ENCODE measurements at regions not wholly inside any gene's neighbourhood (a gene's known extent, or its start where the extent isn't known, plus 50 kb on each side); places are given as distances from the start of the nearest gene placed in this dataset.

DNA sequence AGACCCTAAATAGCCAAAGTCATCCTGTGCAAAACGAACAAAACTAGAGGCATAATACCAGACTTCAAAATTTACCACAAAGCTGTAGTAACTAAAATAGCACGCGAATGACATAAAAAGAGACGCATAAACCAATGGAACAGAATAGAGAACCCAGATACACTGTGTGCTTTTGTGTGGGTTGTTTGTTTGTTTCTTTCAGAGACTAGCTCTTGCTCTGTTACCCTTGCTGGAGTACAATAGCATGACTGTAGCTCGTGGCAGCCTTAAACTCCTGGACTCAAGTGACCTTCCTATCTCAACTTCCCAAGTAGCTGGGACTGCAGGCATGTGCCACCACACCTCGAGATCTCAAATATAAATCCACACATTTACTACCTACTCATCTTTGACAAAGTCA lies 1314.6 kb upstream of the GBE1 start:
- DNase-seq: no peak

DNA sequence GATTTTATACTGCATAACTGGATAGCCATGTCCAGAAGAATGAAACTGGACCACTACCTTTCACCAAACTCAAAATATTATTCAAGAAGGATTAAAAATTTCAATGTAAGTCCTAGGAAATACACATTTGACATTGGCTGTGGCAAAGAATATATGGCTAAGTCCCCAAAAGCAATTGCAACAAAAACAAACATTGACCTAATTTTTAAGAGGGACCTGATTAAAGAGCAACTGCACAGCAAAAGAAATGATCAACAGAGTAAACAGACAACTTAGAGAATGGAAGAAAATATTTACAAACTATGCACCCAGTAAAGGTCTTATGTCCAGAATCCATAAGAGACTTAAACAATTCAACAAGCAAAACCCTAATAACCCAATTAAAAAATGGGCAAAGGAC lies 1313.0 kb upstream of the GBE1 start:
- no peak for DNase-seq

DNA sequence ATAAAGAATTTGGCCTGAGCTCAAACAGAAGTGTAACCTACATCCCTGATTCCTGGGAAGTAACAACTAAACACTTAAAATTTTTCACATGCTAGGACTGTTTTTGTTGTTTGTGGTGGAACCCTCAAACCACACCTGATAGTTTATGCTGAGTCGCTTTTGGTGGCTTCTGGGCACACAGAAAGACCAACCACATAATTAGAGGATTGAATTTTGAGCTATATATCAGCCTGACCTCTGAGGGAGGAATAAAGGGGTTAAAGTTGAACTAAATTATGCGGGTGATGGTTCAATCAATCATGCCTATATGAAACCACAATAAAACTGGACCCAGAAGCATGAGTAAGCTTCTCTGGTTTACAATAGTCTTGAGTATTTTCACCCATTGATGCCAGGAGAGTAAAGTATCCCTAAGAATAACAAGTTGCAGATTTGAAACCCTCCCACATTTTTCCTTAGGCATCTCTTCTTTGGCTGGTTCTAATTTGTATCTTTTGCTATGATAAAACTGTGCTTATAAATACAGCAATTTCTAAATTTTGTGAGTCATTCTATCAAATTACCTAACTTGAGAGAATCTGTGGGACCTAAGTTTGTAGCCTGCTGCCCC lies 1304.5 kb upstream of the GBE1 start:
- DNase-seq: no peak

DNA sequence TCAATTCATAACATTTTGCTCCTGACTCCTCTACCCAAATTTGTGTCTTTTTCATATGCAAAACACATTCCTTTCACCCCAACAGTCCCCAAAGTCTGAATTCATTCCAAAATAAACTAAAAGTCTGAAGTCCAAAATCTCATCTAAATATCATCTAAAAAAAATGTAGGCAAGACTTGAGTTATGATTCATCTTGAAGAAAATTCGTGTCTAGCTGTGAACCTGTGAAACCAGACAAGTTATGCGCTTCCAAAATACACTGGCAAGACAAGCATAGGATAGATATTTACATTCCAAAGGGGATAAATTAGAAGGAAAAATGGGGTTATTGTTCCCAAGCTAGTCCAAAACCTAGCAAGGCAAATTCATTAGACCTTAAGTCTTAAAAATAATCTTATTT lies 1302.0 kb upstream of the GBE1 start:
- DNase-seq: no peak

DNA sequence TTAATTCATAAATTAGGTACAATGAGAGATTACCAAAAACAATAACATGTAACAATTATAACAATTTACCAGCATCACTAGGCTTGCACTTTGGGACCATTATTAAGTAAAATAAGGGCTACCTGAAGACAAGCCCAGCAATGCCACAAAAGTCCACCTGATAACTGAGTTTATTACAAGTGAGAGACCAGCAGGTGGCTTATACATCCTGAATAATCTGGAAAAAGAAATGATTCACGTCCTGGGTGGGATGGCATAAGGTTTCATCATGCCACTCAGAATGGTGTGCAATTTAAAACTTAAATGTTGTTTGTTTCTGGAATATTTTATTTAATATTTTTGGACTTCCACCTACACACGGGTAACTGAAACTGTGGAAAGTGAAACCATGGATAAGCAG lies 1287.1 kb upstream of the GBE1 start:
- DNase-seq: no peak

DNA sequence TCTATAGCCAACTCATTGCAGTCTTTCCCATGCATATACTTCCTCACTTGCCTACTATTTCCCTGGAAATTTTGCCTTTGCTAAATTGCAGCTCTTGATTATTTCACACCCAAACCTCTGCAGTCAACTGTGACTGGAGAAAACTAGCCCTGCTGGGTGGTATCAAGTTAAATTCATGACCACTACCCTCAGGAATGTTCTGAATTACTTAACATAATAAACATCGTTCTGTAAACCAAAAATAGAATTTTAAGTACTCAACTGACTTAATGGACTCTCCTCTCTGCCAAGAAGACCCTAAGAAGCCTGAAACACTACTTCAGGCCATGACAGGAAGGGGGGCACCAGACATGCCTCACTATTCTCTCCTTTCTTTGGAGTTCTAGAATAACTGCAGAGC lies 1278.0 kb upstream of the GBE1 start:
- no peak for DNase-seq

DNA sequence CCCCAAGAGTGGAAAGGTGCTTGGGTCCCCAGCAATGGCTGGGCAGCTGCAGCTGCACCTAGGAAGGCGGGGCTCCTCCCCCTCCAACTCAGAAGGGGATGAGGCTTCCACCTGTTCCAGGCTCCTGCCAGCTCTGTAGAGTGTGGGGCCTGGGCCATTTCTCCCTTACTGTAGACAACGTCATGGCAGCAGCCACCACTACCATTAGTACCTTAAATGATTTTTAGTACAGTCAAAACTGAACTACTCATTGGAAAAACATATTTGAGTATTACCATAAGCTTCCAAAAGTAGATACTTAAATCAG lies 1274.2 kb upstream of the GBE1 start:
- no peak for DNase-seq

DNA sequence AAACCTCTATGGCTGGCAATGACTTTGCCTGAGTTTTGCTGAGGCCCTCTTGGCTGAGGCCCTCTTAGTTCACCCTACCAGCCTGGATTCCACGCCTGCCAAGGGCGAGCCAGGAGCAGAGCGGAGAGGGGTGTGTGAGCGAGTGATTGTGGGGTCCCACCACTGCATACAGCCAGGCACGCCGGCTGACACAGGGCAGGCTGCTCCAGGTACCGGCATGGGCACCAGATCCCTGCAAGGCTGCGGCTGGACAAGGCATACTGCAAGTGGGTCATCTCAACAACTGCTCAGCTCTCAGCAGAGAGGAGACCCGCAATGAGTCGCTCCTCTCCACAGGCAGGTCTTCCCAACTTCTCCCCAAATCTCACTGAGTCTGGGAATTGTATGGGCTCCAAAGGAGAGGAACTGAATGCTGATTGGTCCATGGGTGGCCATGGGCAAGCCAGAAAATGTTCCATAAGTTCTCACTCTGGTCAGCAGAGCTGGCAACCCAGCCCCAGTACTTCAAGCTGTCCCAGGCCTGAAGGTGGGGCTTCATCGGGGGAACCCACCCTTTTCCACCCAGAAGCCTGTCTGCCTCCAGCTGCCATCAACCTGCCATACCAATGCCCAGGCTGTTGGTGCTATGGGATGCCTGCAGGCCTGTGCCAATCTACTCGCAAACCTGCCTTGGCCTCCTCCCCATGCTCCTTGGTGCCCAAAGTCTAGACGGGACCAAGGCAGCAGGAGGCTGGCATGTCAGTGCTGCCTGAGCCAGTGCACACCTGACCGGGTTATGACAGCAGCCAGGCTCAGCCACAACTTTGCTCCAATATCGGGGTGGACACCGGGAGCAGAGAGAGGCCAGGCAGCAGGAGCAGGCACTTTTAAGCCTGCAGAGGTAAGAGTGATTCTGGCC lies 1273.6 kb upstream of the GBE1 start:
- peak in 1 of 4 experiments; percentile 0 for DNase-seq

DNA sequence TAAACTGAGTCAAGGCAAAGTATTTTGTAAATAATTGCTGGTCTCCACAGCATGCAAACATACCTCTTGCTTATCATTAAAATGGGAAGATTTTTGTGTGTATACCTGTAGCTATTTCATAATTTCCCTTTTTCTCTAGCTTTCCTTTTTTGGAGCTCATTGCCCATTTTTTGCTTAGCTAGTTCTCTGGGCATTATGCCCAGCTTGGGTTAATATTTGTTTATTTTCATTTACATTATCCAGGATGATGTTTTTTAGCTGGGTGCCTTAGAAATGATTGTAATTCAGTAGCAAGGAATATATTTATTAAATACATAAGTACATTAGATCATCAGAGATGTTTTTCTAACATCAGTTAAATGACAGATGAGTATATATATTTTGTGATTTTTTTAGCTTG lies 1271.7 kb upstream of the GBE1 start:
- DNase-seq: no peak

DNA sequence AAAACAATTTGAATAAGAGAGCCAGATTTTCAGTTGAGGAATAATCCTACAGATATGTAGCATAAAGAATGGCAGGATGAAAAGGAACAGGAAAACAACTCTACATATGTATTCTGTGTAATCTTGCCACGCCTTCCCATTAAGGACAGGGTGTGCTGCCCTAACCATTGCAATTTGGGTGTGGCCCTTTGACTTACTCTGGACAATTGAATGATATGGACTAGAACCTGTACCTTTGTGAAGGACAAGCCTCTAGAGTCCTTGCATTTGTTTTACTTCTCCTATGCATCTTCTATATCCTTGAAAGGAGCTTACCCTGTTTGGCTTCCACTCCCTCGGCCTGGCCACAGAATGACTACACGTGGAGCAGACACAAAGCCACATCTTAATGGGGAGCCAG lies 1261.6 kb upstream of the GBE1 start:
- no peak for DNase-seq

DNA sequence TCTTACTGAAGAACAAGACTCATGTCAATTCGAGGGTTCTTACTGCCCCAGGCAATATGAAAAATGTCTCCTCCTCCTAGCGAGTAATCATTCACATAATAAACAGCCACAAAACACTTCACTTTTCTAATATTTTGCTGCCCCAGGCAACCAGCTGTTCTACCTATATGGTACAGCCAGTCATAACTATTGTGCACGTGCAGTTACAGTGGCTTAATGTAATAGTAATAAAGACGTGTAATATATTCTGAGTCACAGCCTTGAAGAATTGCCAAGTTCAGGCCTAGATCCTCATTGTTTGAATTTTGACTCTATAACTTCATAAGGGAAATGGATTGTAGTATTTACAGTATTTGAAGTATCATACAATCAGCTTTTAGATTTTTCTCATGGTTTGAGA lies 1250.0 kb upstream of the GBE1 start:
- no peak for DNase-seq

DNA sequence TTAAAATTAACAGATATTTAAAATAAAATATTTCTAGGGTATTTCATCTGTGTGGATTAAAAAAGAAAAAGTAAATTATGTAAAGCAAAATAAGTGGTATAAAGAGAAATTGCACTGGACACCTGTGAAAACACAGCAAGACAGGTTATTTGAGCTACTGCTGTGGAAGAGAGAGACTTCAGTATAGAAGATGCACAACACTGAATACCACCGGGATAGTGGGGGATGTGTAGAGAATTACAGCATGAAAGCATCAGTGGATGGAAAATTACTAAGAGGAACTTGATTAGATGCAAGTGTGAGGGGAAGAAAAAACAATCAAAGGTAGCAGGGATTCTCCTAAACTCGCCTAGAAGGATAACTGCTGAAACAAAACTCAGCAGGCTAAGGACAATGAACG lies 1242.5 kb upstream of the GBE1 start:
- no peak for DNase-seq

DNA sequence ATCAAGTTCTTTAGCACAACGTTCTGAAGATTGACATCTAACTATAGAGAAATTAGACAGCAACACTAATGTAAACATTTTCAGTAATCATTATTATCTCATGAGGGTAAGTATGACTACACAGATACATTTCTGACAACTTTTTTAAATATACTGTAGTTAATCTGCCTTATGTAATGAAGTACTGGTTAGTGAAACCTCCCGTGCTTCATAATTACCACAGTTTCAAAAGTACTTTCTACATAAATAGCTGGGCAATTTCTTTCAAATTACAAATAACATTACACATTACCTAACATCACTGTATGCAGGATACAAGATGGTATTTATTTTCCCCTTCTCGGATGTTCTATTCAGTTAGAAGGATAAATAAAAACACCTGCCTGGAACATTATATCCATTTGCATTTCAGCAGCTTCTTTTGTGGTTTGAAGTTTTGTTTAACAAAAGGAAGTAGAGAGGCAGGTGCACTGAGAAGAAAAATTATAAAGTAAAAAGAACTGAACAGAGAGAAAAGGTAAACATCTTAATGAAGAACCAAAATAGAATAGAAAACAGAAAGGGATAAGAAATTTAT lies 1241.5 kb upstream of the GBE1 start:
- no peak for DNase-seq

DNA sequence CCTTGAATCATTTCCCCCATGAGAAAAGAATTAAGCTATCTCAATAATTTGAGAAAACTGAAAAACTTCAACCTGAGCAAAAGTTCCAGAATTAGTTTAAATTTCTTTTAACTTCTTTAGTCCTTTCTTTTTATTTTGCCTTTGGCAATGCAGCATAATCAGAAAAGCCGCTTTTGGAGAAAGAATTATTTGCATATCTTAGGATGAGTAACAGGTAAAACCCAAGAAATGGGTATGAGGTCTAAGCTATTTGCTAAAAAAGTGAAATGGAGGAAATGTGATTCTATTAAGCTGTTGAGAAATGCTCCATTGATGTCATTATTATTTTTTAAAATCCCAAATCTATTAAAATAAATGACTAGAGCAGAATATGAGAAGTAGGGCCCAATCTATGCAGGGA lies 1238.3 kb upstream of the GBE1 start:
- DNase-seq: no peak

DNA sequence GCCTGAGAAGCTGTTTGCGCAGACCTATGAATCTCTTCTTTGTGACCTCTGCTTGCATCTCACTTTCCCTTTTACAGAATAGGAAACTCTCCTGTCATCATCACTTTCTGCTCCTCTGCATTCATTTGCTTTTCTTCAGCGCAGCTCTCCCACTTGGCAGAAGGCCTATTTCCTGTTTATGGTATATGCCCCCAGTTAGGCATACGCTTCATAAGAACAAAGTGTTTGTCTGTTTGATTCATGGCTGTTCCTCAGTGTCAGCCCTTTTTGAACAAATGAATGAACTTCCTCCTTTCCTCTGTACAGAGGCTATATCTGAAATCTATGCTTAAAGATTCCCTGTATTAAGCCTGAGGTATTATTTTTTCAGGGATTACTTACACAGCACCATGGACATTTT lies 1216.9 kb upstream of the GBE1 start:
- no peak for DNase-seq

DNA sequence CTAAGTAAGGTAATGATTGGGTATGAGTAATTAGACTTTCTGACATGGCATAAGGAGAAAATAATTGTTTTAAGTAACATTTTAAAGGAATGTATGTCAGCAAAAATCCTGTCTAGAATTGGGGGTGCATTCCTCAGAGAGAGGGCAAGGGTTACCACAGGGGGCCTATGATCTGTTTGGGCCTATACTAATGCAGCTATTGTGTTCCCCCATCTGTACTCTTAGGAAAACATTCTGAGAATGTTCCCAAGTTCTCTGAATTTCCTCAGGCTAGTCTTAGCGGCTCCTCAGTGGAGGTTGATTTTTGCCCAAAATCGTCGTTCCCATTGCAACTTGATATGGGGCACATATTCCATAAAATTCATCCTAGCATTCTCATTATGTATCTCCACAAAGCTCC lies 1216.4 kb upstream of the GBE1 start:
- DNase-seq: no peak

DNA sequence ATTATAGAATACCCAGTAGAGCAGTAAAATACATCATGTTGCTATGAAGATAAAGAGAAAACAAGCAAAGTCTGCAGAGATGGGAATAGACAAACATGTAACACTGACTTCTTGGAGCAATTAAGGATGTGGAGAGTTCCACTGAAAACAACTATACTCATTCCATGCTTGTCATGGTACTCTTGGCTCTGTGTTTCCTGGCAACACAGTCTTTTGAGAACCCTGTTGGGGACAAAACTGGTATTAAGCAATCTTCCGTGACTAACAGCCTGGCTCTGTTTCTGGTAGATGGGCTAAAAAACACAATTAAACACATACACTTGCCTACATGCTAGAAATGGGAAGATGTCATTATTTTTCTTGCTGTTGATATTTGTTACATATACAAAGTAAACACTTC lies 1212.3 kb upstream of the GBE1 start:
- no peak for DNase-seq

DNA sequence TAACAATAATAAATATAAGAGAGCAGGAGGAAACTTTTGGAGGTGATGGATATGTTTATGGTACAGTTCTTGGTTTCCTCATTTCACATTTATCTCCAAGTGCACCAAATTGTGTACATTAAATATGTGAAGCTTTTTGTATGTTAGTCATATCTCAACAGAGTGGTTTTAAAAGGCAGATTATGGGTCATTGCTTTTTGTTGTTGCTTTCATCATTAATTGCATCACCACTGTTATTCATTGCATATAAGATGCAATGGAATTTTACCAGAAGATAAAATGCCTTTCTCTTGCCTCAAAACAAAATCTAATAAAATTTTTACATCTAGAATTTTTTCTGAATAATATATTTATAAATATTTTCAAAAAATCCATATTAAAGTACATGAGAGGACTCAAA lies 1198.9 kb upstream of the GBE1 start:
- no peak for DNase-seq

DNA sequence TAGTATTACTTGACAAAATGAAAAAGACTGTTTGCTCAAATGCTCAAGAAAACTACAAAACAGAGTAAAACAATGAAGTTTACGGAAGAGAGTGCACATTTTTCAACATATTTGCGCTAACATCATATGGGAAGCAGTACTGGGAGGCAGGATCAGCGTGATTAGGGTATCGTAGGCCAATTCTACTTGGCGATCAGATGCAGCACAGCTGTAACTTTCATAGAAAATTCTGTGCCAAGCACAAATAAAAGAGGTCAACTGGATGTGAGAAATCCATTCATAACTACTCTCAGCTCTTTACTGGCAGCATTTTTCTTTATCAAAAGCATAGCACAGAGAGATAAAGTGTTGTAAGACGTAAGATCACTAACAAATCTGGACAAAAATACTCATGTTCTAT lies 1196.3 kb upstream of the GBE1 start:
- DNase-seq: no peak

DNA sequence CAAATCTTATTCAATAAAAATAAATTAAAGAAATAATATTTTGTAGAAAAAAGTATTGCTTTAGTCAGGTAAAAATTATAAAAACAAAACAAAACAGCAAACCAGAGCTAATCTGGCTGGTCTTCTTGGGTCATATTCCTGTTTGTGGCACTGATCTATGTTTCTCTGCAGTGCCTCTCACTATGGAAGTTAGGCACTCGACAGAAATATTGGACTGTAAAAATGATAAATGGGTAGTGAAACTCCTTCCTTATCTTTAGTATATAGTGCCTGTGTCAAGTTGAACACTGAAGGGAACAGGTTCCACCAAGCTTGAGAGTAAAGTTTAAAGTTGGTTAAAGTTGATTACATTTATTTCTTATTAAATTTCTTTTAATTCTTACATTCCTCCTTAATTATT lies 1195.6 kb upstream of the GBE1 start:
- DNase-seq: no peak

DNA sequence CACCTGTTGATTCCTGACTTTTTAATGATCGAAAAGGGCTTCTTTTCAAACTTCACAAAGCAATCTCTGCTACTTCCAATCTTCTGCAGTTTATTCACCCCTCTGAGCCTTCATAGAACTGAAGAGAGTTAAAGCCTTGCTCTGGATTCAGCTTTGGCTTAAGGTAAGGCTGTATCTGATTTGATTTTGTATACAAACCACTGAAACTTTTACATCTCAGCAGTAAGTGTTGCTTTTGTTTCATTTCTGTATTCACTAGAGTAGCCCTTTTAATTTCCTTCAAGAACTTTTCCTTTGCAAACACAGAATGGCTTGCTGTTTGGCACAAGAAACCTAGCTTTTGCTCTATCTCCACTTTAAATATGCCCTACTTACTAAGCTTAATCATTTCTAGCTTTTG lies 1193.0 kb upstream of the GBE1 start:
- DNase-seq: no peak

DNA sequence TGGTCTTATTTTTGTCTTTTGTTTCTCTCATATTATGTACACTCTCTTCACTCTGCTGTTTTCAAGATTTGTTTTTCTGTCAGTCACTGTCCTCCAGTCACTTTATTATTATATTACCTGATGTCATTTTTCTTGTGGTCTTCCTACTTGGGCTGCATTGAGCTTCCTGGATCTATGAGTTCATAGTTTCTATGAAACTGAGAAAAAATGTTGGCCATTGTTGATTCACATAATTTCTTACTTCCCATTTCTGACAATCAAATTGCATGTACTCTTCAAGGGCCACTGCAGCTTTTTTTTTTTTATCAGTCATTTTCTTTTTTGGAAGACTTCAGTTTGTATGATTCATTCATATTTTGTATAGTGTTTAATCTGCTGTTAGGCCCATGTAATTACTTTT lies 1180.6 kb upstream of the GBE1 start:
- DNase-seq: no peak

DNA sequence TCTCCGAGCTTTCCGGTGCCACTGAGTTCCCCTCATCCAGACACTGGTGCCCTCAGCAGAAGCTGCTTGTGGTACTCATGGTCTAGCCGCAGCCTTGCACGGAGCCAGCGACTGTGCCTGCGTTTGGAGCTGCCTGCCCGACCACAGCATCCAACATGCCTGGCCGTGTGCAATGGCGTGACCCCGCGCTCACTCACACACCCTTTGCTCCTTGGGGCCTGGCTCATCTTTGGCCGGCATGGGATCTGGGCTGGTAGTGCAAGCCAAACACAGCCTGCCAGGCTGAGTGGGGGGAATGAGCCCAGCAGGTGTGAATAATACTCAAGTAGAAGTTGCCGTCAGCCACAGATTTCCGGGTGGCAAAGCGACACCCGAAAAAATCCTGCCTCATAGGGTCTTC lies 1178.7 kb upstream of the GBE1 start:
- DNase-seq: no peak

DNA sequence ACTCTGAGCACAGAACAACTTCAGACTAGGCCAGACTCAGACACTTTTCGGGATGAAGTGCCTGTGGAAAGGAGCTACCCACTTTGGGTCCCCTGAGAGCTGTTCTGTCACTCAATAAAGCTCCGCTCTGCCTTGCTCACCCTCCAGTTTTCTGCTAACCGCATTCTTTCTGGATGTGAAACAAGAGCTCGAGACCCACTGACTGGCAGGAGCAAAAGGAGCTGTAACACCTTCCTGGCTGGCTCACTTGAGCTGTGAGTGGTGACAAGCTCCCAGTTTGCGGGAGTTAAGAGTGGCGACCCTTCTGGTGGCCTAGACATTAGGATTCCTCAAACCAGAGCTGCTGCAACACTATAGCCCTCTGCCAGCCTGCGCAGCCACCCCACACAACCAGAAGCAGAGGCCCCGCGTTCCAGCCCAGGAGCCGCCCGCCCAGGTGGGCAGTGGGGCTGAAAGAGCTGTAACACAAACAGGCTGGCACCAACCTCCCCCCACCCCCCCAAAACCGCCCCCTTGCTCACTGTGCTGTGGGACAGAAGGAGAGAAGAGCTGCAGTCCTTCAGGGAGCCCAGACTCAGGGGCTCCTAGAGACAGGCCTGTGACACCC lies 1178.1 kb upstream of the GBE1 start:
- no peak for DNase-seq

All from activated CD4-positive, CD25-positive, alpha-beta regulatory T cell (primary cell).